ENCODE measurements at regions not wholly inside any gene's neighbourhood (a gene's known extent, or its start where the extent isn't known, plus 50 kb on each side); places are given as distances from the start of the nearest gene placed in this dataset.

GRCh38 chr16:86100205-86101136 lies 201.5 kb downstream of the IRF8 start:
- Mint-ChIP-seq H3K9me3 (no peaks in the 10 kb centered on the region), H3K27ac (no peak overlapping the region), H3K4me3 (no peak overlapping the region), H3K4me1 (no peaks in the 10 kb centered on the region), H3K27me3 (no peaks in the 10 kb centered on the region)
- DNase-seq: no peak
- no peak for ATAC-seq

GRCh38 chr16:86101137-86101896 lies 202.4 kb downstream of the IRF8 start:
- H3K27ac Mint-ChIP-seq: no peak overlapping the region

GRCh38 chr16:86101897-86102157 lies 202.9 kb downstream of the IRF8 start:
- DNase-seq (no peak), ATAC-seq (no peak)
- H3K9me3 Mint-ChIP-seq: no peaks in the 10 kb centered on the region
- no peak overlapping the region for H3K27ac Mint-ChIP-seq
- no peaks in the 10 kb centered on the region for H3K27me3 Mint-ChIP-seq
- no peak overlapping the region for H3K4me3 Mint-ChIP-seq
- no peaks in the 10 kb centered on the region for H3K4me1 Mint-ChIP-seq

More at GRCh38 chr16:86101137-86101896, 202.4 kb downstream of the IRF8 start:
- H3K9me3 Mint-ChIP-seq: no peaks in the 10 kb centered on the region
- no peaks in the 10 kb centered on the region for H3K4me1 Mint-ChIP-seq
- H3K27me3 Mint-ChIP-seq: no peaks in the 10 kb centered on the region
- DNase-seq (no peak), ATAC-seq (no peak)
- no peak overlapping the region for H3K4me3 Mint-ChIP-seq

- Mint-ChIP-seq H3K27ac (no peak overlapping the region), H3K9me3 (no peaks in the 10 kb centered on the region), H3K27me3 (no peaks in the 10 kb centered on the region), H3K4me3 (no peak overlapping the region), H3K4me1 (no peaks in the 10 kb centered on the region)
- DNase-seq: no peak
- no peak for ATAC-seq
These were observed 204.4 kb downstream of the IRF8 start for GRCh38 chr16:86103320-86103719.

- Mint-ChIP-seq H3K4me3 (no peak overlapping the region), H3K27me3 (no peaks in the 10 kb centered on the region), H3K27ac (no peak overlapping the region), H3K4me1 (no peaks in the 10 kb centered on the region), H3K9me3 (no peaks in the 10 kb centered on the region)
- ATAC-seq (no peak), DNase-seq (no peak)
These were observed 205.6 kb downstream of the IRF8 start for GRCh38 chr16:86104537-86105048.

GRCh38 chr16:86107215-86107825 lies 208.4 kb downstream of the IRF8 start:
- ATAC-seq (no peak), DNase-seq (no peak)
- H3K27ac Mint-ChIP-seq: no peak overlapping the region
- H3K4me3 Mint-ChIP-seq: no peak overlapping the region
- no peaks in the 10 kb centered on the region for H3K4me1 Mint-ChIP-seq
- peaks cover under 1% of the 10 kb centered on the region for H3K27me3 Mint-ChIP-seq
- H3K9me3 Mint-ChIP-seq: peaks cover 0 to 7% of the 10 kb centered on the region in 2 donors

GRCh38 chr16:86108062-86108461 lies 209.1 kb downstream of the IRF8 start:
- ATAC-seq: no peak
- H3K4me3 Mint-ChIP-seq: no peak overlapping the region
- peaks cover 0 to 7% of the 10 kb centered on the region in 2 donors for H3K9me3 Mint-ChIP-seq
- H3K4me1 Mint-ChIP-seq: no peaks in the 10 kb centered on the region
- H3K27ac Mint-ChIP-seq: no peak overlapping the region
- DNase-seq: no peak
- H3K27me3 Mint-ChIP-seq: peaks cover 8% of the 10 kb centered on the region

- DNase-seq: no peak
These were observed 211.2 kb downstream of the IRF8 start for GRCh38 chr16:86110134-86110533.

GRCh38 chr16:86110726-86111125 lies 211.8 kb downstream of the IRF8 start:
- Mint-ChIP-seq H3K4me3 (no peak overlapping the region), H3K9me3 (peaks cover 0 to 7% of the 10 kb centered on the region in 2 donors), H3K27ac (no peak overlapping the region), H3K4me1 (no peaks in the 10 kb centered on the region), H3K27me3 (peaks cover 12% of the 10 kb centered on the region)
- DNase-seq: no peak
- ATAC-seq: no peak

More at GRCh38 chr16:86110134-86110533, 211.2 kb downstream of the IRF8 start:
- Mint-ChIP-seq H3K9me3 (peaks cover 0 to 7% of the 10 kb centered on the region in 2 donors), H3K4me1 (no peaks in the 10 kb centered on the region), H3K27ac (peak overlapping the region in 1 of 2 donors; percentile 72), H3K27me3 (peaks cover 12% of the 10 kb centered on the region), H3K4me3 (no peak overlapping the region)
- no peak for ATAC-seq

- Mint-ChIP-seq H3K4me3 (no peak overlapping the region), H3K27me3 (peaks cover 24% of the 10 kb centered on the region), H3K9me3 (peaks cover 0 to 7% of the 10 kb centered on the region in 2 donors), H3K27ac (no peak overlapping the region), H3K4me1 (no peaks in the 10 kb centered on the region)
- ATAC-seq (no peak), DNase-seq (no peak)
These were observed 213.2 kb downstream of the IRF8 start for GRCh38 chr16:86112178-86112577.

GRCh38 chr16:86117235-86117634 lies 218.3 kb downstream of the IRF8 start:
- Mint-ChIP-seq H3K4me1 (peaks cover 5% of the 10 kb centered on the region), H3K27ac (no peak overlapping the region), H3K9me3 (no peaks in the 10 kb centered on the region), H3K4me3 (no peak overlapping the region), H3K27me3 (peaks cover 40% of the 10 kb centered on the region)
- no peak for DNase-seq
- ATAC-seq: no peak

GRCh38 chr16:86117756-86118155 lies 218.8 kb downstream of the IRF8 start:
- ATAC-seq: no peak
- peaks cover 40% of the 10 kb centered on the region for H3K27me3 Mint-ChIP-seq
- H3K9me3 Mint-ChIP-seq: no peaks in the 10 kb centered on the region
- H3K4me3 Mint-ChIP-seq: no peak overlapping the region
- no peak for DNase-seq
- peaks cover 5% of the 10 kb centered on the region for H3K4me1 Mint-ChIP-seq
- no peak overlapping the region for H3K27ac Mint-ChIP-seq

GRCh38 chr16:86118467-86119307 lies 219.7 kb downstream of the IRF8 start:
- no peak overlapping the region for H3K4me3 Mint-ChIP-seq
- peaks cover 38% of the 10 kb centered on the region for H3K27me3 Mint-ChIP-seq
- no peak overlapping the region for H3K27ac Mint-ChIP-seq
- peaks cover 5% of the 10 kb centered on the region for H3K4me1 Mint-ChIP-seq
- ATAC-seq (no peak), DNase-seq (no peak)
- H3K9me3 Mint-ChIP-seq: no peaks in the 10 kb centered on the region

- H3K4me1 Mint-ChIP-seq: peaks cover 5% of the 10 kb centered on the region
- no peaks in the 10 kb centered on the region for H3K9me3 Mint-ChIP-seq
- peak overlapping the region in 1 of 2 donors; percentile 58 for H3K4me3 Mint-ChIP-seq
- H3K27ac Mint-ChIP-seq: no peak overlapping the region
- ATAC-seq (no peak), DNase-seq (no peak)
- peaks cover 47% of the 10 kb centered on the region for H3K27me3 Mint-ChIP-seq
These were observed 221.5 kb downstream of the IRF8 start for GRCh38 chr16:86120201-86121192.
